ENCODE measurements at regions not wholly inside any gene's neighbourhood (a gene's known extent, or its start where the extent isn't known, plus 50 kb on each side); places are given as distances from the start of the nearest gene placed in this dataset.

DNA sequence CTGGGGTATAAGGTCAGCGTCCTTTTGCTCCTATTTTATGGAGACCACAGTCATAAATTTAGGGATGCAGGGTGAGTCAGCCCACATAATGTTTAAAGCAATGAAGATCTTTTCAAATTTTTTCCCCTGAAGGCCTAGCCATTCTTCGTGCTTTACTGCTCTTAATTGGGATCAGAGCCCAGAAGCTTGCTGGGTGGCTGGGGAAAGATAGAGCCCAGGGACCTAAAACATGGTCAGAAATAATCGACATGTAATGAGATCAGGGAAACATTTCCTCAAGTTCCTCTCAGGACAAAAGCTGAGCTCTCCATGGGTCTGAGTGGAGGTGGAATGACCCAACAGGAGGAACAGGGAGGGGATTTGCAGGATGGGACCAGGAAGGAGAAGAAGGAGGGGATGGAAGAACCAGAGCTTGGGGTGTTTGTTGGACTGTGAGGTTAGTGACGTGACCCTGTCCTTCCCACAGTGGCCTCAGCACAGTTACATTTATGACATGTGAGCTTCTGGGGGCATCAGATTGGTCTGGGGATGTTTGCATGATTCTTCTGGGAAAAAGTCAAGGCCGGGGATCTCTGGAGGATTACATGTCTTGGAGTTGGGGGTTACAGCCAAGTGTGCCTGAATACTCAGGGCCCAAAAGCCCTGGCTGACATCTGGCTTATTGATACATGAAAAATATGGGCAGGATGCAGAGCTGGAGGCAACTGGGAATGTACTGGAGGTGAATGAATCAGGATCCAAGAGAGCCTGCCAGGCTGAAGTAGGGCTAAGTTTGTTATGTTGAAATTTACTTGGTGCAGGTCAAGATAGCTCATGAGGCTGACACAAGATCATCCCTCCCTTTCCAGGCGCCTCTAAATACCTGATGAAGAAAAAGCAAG, 477.9 kb downstream of the RPS24 start:
- no peak for FAIRE-seq
- no peak for DNase-seq (ENCODE audit: extremely low spot score, insufficient read length, low read depth)

DNA sequence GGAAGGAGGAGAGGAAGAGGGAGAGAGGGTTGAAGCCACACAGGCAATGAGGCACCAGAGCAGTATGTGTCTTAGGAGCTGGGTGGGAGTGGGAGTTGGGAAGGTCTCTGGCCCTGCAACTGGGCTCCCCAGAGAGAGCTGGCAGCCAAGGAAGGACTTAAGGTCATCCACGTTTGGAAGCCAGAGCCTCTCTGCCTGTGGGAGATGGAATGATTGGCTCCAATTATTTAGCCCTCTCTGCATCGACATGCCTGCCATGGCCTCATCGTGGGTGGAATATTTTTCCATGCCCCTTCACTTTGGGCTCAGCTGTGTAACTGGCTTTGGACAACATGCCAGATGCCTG, 478.5 kb downstream of the RPS24 start:
- FAIRE-seq (no peak), DNase-seq (ENCODE audit: extremely low spot score, insufficient read length, low read depth) (no peak)

DNA sequence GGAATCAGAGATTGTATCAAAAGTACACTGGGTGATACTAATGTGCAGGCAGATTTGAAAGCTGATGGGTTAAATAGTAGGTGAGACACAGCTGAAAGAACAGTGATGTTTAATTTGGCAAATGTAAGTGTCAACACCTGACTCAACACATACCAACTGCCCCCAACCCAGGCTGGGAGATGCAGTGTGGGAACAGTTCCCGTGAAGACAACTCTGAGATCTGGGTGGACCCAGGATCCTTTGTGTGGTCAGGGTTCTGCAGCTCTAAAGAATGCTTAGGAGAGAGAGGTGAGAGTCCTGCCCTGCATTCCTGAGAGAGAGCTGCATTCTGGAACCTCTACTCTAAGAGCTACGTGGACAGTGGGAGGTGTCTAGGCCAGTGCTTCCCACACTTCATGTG, 479.7 kb downstream of the RPS24 start:
- no peak for DNase-seq (ENCODE audit: extremely low spot score, insufficient read length, low read depth)
- no peak for FAIRE-seq

DNA sequence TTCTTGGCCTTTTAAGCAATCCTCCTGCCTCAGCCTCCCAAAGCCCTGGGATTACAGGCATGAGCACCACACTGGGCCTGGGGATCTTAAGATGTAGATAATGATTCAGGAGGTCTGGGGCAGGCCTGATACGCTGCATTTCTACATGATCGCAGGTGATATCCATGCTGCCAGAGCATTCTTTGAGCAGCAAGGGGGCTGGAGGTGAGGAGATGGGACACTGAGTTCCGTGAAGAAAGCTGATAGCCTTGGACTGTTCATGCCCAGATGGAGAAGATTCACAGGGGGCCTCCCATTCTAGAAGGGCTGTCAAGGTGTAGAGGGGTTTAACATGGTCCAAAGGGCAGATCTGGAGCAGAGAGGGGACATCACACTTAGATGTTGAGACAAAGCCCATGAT, 480.3 kb downstream of the RPS24 start:
- DNase-seq (ENCODE audit: extremely low spot score, insufficient read length, low read depth) (no peak), FAIRE-seq (no peak)

DNA sequence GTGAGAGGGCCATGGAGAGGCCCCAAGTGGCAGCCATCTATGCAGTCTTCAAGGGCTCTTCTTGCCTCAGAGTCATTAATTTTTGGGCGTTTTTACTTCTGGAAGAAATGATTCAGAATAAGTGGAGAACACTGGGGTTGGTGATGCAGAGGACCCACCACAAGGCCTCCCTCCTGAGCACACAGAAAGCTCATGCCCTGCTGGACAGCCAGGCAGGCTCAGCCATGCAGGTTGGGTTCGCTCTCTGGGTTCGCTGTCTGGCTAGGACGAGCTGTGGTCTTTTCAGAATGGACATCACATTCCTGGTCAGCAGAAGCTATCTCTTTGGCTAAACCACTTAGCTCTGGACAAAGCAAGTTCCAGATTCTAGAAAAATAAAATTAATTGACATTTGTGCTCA, 480.8 kb downstream of the RPS24 start:
- FAIRE-seq (no peak), DNase-seq (ENCODE audit: extremely low spot score, insufficient read length, low read depth) (no peak)

DNA sequence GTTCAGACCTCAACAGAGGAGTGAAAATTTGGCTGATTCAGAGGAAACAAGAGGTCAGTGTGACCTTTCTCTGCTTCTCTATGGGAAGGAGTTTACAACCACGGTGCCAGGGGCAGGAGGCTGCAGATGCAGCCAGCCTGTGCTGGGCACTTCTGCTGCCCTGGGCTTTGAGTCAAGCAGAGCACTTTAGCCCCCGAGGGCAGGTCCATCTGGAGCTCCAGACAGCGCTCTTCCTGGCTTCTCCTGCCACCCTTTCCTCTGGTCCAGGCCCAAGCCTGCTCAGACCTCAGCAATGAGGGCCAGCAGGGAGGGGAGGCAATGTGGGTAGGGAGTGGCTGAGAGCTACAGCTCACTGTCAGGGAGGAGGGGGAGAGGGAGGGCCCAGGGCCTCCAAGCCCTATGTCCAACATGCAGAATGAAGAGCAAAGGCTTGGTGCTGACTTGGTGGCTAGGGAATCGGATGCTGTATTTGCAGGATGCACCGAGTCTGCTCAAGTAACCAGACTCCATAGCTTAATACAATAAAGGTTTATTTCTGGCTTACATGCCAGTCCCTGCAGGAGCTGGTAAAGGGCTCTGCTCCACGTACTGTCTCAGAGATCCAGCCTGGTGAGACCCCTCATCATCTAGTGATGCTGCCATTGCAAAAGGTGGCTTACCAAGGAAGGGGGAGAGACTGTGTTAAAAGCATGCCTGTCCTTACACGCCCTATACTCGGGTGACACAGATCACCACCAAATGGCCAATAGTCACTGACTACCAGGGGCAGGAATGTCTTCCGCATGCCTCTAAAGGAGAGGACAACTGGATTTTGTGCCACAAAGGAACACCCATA, 481.6 kb downstream of the RPS24 start:
- DNase-seq (ENCODE audit: extremely low spot score, insufficient read length, low read depth) (no peak), FAIRE-seq (no peak)

DNA sequence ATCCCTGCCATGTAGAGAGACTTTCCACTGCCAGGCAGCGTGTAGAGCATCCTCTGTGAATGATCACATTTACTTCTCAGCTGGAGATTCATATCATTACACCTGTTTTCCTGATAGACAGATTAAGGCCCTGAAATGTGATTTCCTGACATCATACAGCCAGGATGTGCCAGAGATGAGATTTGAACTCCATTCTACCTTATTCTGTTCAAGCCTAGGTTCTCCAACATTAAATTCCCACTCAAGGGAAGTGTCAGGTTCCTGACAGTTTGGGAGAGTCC, 482.1 kb downstream of the RPS24 start:
- DNase-seq (ENCODE audit: extremely low spot score, insufficient read length, low read depth) (no peak), FAIRE-seq (no peak)

DNA sequence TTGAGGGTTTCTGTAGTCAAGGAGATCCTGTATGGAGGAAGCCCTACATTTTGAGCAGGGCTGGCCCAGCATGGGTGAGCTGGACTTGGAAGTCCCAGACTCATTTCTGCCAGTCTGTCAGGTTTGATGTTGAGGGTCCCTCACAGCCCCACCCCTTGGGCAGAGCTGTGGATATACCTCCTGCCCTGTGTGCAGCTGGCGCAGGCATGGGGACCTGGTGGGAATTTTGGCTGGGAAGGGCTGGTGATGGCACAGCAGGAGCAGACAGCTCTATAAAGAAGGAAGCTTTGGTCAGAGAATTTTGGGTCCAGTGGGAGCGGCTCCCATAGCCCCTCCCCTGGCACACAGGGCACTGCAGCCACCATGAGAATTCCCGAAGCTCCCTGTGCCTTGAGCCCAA, 482.6 kb downstream of the RPS24 start:
- no peak for FAIRE-seq
- DNase-seq (ENCODE audit: extremely low spot score, insufficient read length, low read depth) = no peak

DNA sequence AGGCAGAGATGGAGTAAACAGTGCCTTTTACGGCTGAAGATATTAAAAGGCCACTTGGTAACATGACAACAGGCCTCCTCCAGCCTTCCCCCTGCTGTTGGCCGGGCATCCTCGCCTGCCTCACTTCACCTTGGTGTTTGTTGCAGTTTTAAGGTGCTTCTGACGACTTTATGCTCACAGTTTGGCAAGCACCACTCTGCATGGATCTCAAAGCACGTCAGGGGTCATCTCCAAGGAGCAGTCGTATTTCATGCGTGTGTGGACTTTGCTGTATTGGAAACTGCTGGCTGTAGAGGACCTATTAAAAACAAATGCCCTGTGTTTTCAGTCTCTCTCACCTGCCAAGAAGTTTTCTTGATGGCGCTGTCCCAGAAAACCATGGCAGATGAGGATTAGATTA, 483.1 kb downstream of the RPS24 start:
- no peak for DNase-seq (ENCODE audit: extremely low spot score, insufficient read length, low read depth)
- no peak for FAIRE-seq

DNA sequence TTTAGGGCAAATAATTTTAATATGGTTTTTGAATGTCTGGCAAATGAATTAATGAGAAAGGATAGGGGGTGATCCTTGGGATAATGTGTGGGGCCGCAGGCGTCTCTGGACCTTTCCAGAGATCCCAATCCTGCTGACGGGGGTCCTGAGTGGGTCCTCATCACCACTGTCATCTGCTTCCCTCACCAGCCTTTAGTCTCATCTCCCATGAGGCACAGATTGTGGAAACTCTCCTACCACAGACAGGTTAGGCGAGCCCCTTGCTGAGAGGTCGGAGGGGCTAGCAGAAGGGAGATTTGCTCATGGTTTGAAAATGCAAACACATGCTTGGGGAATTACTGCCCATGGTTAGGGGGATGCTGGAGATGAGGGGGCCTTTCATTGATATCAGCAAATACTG, 484.6 kb downstream of the RPS24 start:
- FAIRE-seq = no peak
- DNase-seq (ENCODE audit: extremely low spot score, insufficient read length, low read depth) = no peak

DNA sequence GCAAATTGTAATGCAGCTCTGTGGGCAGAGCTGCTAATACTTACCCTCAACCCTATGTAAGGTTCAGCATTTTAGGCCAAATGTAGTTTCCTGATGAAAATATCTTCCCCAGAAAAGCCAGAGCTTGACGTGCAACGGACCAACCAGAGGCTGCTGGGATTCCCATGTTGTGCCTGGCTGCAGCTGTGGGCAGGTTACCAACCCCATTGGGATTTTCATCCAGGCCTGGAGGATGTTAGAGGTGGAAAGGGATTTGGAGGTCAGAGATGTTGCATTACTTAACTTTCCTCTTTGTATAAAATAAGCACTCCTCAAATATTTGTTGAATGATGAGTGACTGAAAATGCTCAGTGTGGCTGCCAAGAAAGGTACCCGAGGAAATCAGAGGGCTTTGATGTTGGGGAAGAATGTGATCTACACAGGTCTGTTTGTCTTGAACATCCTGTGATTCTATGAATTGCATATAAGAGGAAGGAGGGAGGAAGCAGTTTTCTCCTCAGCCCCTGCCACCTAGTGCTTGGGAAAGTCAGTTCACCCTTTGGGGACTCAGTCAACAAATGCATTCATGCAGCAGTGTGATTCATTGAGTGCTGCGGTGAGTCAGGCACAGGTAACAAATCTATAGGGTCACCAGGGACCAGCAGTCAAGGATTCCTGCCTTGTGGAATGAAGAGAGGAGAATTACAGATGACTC, 487.2 kb downstream of the RPS24 start:
- no peak for FAIRE-seq
- no peak for DNase-seq (ENCODE audit: extremely low spot score, insufficient read length, low read depth)

DNA sequence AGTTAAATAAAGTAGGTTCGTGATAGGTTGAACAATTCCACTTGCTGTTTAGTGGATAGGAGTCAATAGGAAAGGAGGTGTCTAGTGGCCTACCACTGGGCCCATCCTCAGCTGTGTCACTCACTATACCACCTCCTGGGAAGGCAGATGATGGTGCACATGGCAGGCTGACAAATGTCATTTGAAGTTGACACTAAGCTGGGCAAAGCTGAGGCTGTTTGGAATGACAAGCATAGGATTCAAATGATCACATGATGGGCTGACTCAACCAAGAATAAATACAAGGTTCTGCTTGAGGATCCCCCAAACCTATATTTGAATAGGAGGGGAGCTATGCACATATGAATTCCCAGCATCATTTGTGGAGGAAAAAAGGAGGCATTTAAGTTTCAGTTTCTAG, 489.8 kb downstream of the RPS24 start:
- FAIRE-seq (no peak), DNase-seq (ENCODE audit: extremely low spot score, insufficient read length, low read depth) (no peak)

DNA sequence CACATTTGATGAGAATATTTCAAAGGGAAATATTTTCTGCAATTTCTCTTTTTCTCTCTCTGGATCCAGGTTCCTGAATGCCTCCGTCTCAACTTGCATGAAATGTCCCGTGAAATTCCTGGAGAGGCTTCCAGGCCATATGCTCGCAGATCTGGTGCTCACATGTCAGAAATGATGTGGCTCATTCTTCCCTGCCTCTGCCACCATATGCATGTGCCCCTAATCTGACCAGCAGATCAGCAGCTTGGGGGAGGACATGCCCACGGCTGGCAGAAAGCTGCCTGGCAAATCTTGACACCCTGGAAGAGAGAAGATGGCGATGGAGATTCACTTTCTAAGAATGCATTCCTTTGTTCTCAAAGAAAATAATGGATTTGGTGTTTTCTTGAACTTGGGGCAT, 490.7 kb downstream of the RPS24 start:
- no peak for DNase-seq (ENCODE audit: extremely low spot score, insufficient read length, low read depth)
- FAIRE-seq = no peak

DNA sequence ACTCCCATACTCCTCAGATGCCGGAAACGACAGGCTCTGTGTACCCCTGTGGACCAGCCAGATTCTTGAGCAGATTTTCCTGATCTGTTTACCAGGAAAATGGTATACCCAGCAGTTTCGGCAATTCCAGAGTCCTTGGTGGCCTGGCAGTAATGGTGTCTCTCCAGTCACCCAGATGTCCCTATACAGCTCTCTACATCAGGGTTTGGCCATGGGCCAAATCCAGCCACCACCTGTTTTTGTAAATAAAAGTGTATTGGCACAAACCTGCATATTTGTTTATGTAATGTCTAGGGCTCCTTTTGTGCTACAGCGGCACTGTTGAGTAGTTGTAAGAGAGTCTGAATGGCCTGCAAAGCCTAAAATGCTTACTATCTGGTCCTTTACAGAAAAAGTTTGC, 491.3 kb downstream of the RPS24 start:
- FAIRE-seq (no peak), DNase-seq (ENCODE audit: extremely low spot score, insufficient read length, low read depth) (no peak)

DNA sequence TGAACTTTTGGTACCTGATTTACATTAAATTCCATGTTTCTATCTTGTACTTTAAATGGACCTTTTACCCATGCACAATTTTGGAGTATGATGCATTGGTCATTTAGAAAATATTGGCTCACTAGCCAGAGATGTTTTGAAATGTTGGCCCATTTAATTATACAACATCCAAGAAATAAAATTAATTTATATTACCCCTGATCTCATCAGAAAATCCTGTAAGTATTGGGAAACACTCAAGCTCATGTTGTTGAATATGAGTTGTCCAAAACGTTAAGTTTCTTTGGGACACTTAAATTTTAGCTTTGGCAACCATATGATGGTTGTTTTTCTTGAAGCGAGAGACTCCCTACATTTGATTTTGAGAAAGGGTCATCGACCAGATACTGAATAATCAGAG, 492.7 kb downstream of the RPS24 start:
- DNase-seq (ENCODE audit: extremely low spot score, insufficient read length, low read depth) (no peak), FAIRE-seq (no peak)

DNA sequence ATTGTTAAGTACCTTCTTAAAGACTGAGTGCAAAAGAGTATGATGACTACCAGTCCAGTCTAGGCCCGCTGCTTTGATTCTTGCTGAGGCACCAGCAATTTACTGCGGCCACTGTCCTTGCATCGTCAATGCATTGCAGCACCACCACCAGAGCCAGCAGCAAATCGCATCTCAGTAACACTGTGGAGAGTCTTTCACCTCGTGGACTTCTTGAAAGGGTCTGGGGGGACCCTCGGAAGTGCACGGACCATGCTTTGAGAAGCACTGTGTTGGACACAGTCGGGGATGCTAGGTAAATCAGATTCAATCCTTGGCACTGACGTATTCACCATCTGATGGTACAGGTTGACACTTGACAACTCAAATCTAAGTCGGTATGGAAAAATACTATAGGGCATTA, 493.6 kb downstream of the RPS24 start:
- no peak for FAIRE-seq
- DNase-seq (ENCODE audit: extremely low spot score, insufficient read length, low read depth) = no peak

DNA sequence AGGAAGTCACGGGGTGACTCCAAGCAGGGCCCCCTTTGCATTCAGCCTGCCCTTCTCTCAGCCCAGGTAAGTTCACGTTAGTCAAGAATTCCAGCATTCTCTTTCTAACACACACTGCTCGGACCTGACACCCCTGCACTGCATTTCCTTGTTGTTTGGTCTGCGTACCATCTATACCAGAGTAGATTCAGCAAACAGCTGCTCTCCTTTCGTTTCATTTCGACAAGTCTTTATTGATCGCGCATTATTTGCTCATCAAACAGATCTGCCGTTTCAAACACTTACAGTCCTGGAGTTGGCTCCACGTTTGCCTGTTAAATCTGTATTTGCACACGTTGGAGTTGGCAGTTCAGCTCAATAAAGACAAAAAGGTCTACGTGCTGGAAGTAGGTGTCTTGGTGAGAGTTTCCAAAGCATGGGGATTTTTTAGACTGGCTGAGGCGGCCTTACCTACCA, 495.1 kb downstream of the RPS24 start:
- no peak for DNase-seq (ENCODE audit: extremely low spot score, insufficient read length, low read depth)

DNA sequence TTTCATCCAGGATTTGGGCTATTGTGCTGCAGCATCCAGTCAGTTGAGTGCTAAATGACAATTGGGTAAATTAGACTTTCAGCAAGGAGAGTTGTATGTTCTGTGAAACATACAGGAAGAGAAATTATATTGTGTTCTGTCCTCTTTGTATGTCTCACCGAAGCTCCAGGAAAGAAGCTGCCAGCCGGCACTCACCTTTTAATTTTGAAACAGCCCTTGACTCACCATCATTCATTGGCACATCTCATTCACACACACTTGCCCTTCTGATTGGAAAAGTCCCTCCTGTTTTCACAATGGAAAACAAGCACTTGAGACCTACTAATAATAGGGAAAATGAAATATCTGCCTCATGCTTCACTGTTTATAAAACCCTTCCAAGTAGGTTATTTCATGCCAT, 495.6 kb downstream of the RPS24 start:
- no peak for FAIRE-seq
- DNase-seq (ENCODE audit: extremely low spot score, insufficient read length, low read depth) = no peak

More for the DNA sequence above, 495.1 kb downstream of the RPS24 start:
- no peak for FAIRE-seq

DNA sequence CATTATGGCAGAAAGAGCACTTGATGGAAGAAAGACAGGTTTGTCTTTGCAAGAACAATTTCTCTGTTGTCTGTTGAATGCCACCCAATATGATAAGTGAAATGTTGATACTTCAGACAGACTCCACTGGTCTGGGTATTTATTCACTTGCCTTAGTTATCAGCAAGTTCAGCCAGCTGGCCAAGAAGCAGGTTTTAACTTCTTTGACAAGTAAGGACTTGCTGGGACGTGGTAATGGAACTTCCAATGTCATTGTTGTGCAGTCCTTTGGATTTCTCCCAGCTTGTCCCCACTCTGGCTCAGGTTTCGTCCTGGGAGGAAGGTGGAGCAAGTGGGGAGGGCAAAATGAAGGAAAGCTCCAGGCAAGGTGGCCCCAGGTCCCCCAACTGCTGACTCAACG, 497.4 kb downstream of the RPS24 start:
- FAIRE-seq = no peak
- no peak for DNase-seq (ENCODE audit: extremely low spot score, insufficient read length, low read depth)

DNA sequence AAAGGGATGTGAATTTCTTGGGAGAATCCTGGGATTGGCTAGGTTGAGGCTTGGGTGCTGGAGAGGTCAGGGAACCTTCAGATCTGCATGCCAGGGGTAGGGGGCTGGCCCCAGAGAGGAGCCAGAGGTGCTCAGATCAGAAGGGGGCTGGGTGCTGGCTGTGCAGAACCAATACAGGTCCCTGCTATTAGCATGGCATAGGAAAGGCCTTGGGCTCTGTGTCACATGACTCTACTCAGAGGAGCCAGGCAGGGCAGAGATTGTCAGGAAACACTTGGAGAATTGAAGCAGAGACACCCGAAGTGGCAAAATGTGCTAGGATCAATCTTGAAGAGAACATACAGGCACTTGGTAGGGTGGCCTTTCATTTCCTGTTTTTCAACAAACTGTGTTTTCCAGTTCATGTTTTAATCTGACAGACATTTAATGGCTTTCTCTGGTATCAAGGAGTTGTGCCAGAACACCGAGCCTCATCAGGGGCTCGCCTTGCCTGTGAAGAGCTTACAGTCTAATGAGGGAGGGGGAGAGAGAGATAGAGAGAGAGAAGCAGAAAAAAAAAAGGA, 498.9 kb downstream of the RPS24 start:
- FAIRE-seq (no peak), DNase-seq (ENCODE audit: extremely low spot score, insufficient read length, low read depth) (no peak)

DNA sequence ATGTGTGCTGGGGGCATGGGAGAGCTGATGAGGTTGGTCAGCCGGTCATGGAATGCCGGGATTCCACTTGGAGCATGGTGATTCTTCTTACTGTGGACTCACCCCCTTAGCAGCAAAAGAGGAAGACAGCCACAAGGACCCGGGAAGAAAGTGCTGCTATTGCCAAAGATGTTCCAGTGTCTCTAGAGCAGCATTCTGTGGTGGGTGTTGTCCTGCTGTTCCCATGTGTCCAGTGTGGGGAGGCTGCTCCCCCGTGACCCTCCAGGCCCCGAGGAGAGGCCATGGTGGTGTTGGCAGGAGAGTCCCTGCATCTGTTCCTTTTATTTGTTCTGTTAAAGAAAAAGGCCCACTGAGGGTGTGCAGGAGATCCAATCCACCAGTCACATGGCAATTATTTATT, 499.4 kb downstream of the RPS24 start:
- DNase-seq (ENCODE audit: extremely low spot score, insufficient read length, low read depth) (no peak), FAIRE-seq (no peak)

Data from GM18507 (cell line).